MM.1S (cell line): ENCODE measurements at regions not wholly inside any gene's neighbourhood (a gene's known extent, or its start where the extent isn't known, plus 50 kb on each side); places are given as distances from the start of the nearest gene placed in this dataset.

Source experiments
- DNase-seq: peaks from one replicate; pipeline ENCODE4 v3.0.0-alpha.2; 2015
- H2AFZ ChIP-seq: fragments of 300-600 bp; sonication (generic); 2 replicates; pipeline ENCODE4 v1.6.0; 2016; ENCODE audit warnings: antibody characterized with exemption, low read length
- H3F3A ChIP-seq: fragments of 300-600 bp; sonication (generic); 2 replicates; pipeline ENCODE4 v1.6.1; 2016; ENCODE audit warnings: mild to moderate bottlenecking, antibody characterized with exemption, low read length, moderate library complexity, mixed read lengths; ENCODE audit not compliant: insufficient read depth
- H3K27ac ChIP-seq: fragments of 300-600 bp; sonication (generic); 2 replicates; pipeline ENCODE4 v1.5.1; 2016; ENCODE audit warnings: mild to moderate bottlenecking, low read length
- H3K27me3 ChIP-seq: fragments of 300-600 bp; sonication (generic); replicated peaks from 2 replicates; pipeline ENCODE4 v1.6.0; 2016; ENCODE audit warnings: low read length; ENCODE audit not compliant: insufficient read depth
- H3K36me3 ChIP-seq: fragments of 300-600 bp; sonication (generic); replicated peaks from 2 replicates; pipeline ENCODE4 v1.6.1; 2016; ENCODE audit warnings: mild to moderate bottlenecking, low read length, mixed read lengths; ENCODE audit not compliant: insufficient read depth
- H3K4me1 ChIP-seq: fragments of 300-600 bp; sonication (generic); 2 replicates; pipeline ENCODE4 v1.6.1; 2016; ENCODE audit warnings: low read length, mixed read lengths
- H3K4me2 ChIP-seq: fragments of 300-600 bp; sonication (generic); 2 replicates; pipeline ENCODE4 v1.6.0; 2016; ENCODE audit warnings: low read depth, low read length
- H3K4me3 ChIP-seq: fragments of 300-600 bp; sonication (generic); 2 replicates; pipeline ENCODE4 v1.5.1; 2016; ENCODE audit warnings: low read length, mixed read lengths
- H3K79me2 ChIP-seq: fragments of 300-600 bp; sonication (generic); 2 replicates; pipeline ENCODE4 v1.6.1; 2016; ENCODE audit warnings: mixed run types, low read length, mixed read lengths
- H3K9ac ChIP-seq: fragments of 300-600 bp; sonication (generic); 2 replicates; pipeline ENCODE4 v1.6.1; 2016; ENCODE audit warnings: low read length, mixed read lengths
- H3K9me2 ChIP-seq: fragments of 300-600 bp; sonication (generic); replicated peaks from 2 replicates; pipeline ENCODE4 v1.6.1; 2016; ENCODE audit warnings: mild to moderate bottlenecking, low read length, mixed read lengths; ENCODE audit not compliant: insufficient read depth
- H3K9me3 ChIP-seq: fragments of 300-600 bp; sonication (generic); replicated peaks from 2 replicates; pipeline ENCODE4 v1.6.1; 2016; ENCODE audit warnings: mild to moderate bottlenecking, low read length, mixed read lengths; ENCODE audit not compliant: insufficient read depth
- H4K20me1 ChIP-seq: fragments of 300-600 bp; sonication (generic); 2 replicates; pipeline ENCODE4 v1.6.1; 2016; ENCODE audit warnings: mild to moderate bottlenecking, low read length, moderate library complexity, mixed read lengths; ENCODE audit not compliant: insufficient read depth
- EZH2 ChIP-seq: fragments of 300-600 bp; sonication (generic); optimal IDR thresholded peaks from 2 replicates; pipeline ENCODE3; 2017; ENCODE audit warnings: low read depth, mild to moderate bottlenecking, antibody characterized with exemption, low read length, mixed read lengths
- EZH2phosphoT487 ChIP-seq: fragments of 300-600 bp; sonication (generic); IDR thresholded peaks from 2 replicates; pipeline ENCODE4 v1.6.1; 2018; ENCODE audit warnings: antibody characterized with exemption, low read length
- TF ChIP-seq, protein P1 (sequence below): fragments of 300-600 bp; sonication (generic); IDR thresholded peaks from 2 replicates; pipeline ENCODE4 v1.5.1; 2016; ENCODE audit warnings: antibody characterized with exemption, low read length, mixed read lengths

DNA sequence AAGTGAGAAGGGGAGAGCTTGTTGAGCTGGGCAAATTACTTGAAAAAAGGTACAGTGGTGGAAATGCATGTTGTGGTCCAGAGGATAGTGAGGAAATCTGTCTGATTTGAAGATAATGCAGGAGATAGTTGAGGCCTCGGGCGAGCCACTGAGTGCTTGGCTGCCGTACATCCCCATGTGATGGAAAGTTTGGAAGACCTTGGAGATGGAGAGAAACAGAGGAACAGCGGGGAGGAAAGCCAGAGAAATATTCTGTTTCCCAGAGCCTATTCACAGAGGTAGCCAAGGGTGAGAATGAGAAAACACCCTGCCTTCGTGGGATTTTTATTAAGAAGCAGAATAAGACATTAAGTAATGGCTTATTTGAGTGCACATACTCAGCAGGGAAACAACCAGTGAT lies 498.2 kb downstream of the BCL11B start:
- H3K4me2 ChIP-seq, result no peak overlapping the region
- no peaks in the 10 kb centered on the region for H4K20me1 ChIP-seq
- TF ChIP-seq EZH2phosphoT487, result no peak
- no peak overlapping the region for H2AFZ ChIP-seq
- no peak overlapping the region for H3K9ac ChIP-seq
- H3K79me2 ChIP-seq, result no peaks in the 10 kb centered on the region
- no peak overlapping the region for H3K27ac ChIP-seq
- H3K9me2 ChIP-seq, result no peaks in the 10 kb centered on the region
- H3K9me3 ChIP-seq, result no peaks in the 10 kb centered on the region
- no peaks in the 10 kb centered on the region for H3K4me1 ChIP-seq
- DNase-seq, result no peak
- no peaks in the 10 kb centered on the region for H3K36me3 ChIP-seq
- H3K4me3 ChIP-seq, result no peak overlapping the region
- no peaks in the 10 kb centered on the region for H3F3A ChIP-seq
- H3K27me3 ChIP-seq, result no peaks in the 10 kb centered on the region

DNA sequence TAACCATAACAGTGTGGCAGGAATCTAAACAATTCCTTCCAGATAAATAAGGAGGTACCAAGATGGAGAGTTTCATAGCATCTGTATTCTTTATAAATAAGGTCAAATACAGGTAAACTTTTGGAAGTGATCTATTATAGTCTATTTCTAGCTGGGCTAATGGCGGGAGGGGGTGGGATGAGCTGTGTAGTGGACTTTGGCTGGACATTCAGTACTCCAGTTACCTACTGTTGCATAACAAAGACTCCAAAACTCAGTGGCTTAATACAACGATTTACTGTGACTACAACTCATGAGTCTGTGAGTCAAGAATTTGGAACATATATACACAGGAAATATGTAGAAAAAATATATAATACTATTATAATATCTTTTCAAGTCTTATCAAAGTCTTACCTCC lies 496.1 kb downstream of the BCL11B start:
- TF ChIP-seq EZH2, result no peak
- TF ChIP-seq, protein P1, sequence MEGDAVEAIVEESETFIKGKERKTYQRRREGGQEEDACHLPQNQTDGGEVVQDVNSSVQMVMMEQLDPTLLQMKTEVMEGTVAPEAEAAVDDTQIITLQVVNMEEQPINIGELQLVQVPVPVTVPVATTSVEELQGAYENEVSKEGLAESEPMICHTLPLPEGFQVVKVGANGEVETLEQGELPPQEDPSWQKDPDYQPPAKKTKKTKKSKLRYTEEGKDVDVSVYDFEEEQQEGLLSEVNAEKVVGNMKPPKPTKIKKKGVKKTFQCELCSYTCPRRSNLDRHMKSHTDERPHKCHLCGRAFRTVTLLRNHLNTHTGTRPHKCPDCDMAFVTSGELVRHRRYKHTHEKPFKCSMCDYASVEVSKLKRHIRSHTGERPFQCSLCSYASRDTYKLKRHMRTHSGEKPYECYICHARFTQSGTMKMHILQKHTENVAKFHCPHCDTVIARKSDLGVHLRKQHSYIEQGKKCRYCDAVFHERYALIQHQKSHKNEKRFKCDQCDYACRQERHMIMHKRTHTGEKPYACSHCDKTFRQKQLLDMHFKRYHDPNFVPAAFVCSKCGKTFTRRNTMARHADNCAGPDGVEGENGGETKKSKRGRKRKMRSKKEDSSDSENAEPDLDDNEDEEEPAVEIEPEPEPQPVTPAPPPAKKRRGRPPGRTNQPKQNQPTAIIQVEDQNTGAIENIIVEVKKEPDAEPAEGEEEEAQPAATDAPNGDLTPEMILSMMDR, result no peak
- TF ChIP-seq EZH2phosphoT487, result no peak
- H3K4me2 ChIP-seq, result no peak overlapping the region
- no peak for DNase-seq
- H3K27me3 ChIP-seq, result no peaks in the 10 kb centered on the region
- no peaks in the 10 kb centered on the region for H4K20me1 ChIP-seq
- no peak overlapping the region for H3K9ac ChIP-seq
- no peaks in the 10 kb centered on the region for H3F3A ChIP-seq
- H3K36me3 ChIP-seq, result no peaks in the 10 kb centered on the region
- no peak overlapping the region for H2AFZ ChIP-seq
- no peaks in the 10 kb centered on the region for H3K9me3 ChIP-seq
- no peaks in the 10 kb centered on the region for H3K4me1 ChIP-seq
- H3K79me2 ChIP-seq, result no peaks in the 10 kb centered on the region
- no peaks in the 10 kb centered on the region for H3K9me2 ChIP-seq
- no peak overlapping the region for H3K27ac ChIP-seq
- H3K4me3 ChIP-seq, result no peak overlapping the region

DNA sequence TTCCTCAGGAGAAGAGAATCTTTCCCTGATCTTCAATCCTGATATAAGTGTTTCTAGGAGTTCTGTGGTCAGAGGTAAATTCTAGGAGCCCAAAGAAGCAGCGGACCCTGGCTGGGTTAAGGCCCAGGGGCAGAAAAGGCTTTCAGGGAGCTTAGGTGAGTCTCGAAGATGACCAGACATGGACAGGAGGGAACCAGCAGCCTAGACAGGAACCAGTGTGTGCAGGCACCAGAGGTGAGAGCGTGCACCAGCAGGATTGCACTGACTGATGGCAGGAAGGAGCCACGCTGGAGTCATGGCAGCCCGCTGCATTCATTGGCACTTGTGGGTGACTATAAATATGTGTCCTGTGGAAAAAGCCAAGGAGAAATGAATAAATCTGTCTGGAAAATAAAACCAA lies 489.9 kb downstream of the BCL11B start:
- no peak overlapping the region for H3K9ac ChIP-seq
- no peak for TF ChIP-seq EZH2phosphoT487
- TF ChIP-seq, protein P1, result no peak
- TF ChIP-seq EZH2, result no peak
- H3K4me1 ChIP-seq, result no peaks in the 10 kb centered on the region
- H3K4me3 ChIP-seq, result no peak overlapping the region
- H2AFZ ChIP-seq, result no peak overlapping the region
- H3K79me2 ChIP-seq, result no peaks in the 10 kb centered on the region
- H3K9me3 ChIP-seq, result no peaks in the 10 kb centered on the region
- H3F3A ChIP-seq, result no peaks in the 10 kb centered on the region
- no peaks in the 10 kb centered on the region for H3K27me3 ChIP-seq
- H4K20me1 ChIP-seq, result no peaks in the 10 kb centered on the region
- no peaks in the 10 kb centered on the region for H3K36me3 ChIP-seq
- no peak for DNase-seq
- no peak overlapping the region for H3K27ac ChIP-seq
- no peaks in the 10 kb centered on the region for H3K9me2 ChIP-seq
- no peak overlapping the region for H3K4me2 ChIP-seq

DNA sequence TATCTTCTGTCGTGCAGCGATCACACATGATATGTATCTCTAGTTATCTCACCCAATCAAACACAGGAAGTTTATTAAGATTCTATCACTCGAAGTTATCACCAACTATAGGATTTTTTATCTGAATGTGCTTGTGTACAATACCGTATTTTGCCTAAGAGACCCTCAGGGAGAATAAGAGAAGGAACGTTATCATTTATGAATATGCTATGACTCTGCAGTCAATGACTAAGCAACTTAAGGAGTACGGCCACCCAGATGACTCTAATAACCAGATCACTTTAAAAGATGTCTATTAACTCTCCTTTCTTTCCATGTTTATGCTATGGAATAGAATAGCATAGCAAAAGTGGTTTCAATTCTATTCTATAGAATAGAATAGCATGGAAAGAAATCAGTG lies 486.4 kb downstream of the BCL11B start:
- Histone ChIP-seq H3K79me2 (no peaks in the 10 kb centered on the region), H4K20me1 (no peaks in the 10 kb centered on the region), H3K9ac (no peak overlapping the region), H3K4me1 (no peaks in the 10 kb centered on the region), H3K36me3 (no peaks in the 10 kb centered on the region), H3K9me2 (no peaks in the 10 kb centered on the region), H3K9me3 (no peaks in the 10 kb centered on the region), H3K27ac (no peak overlapping the region), H3K4me3 (no peak overlapping the region), H2AFZ (no peak overlapping the region), H3F3A (no peaks in the 10 kb centered on the region), H3K27me3 (no peaks in the 10 kb centered on the region), H3K4me2 (no peak overlapping the region)
- no peak for DNase-seq
- no peak for TF ChIP-seq EZH2
- TF ChIP-seq, protein P1, result no peak
- no peak for TF ChIP-seq EZH2phosphoT487
